Astrocyte (in vitro differentiated cells and primary cell): ENCODE measurements at regions not wholly inside any gene's neighbourhood (a gene's known extent, or its start where the extent isn't known, plus 50 kb on each side); places are given as distances from the start of the nearest gene placed in this dataset.
"Not testable (repeated sequence)": the region's sequence is repeated elsewhere in the genome, so short reads cannot be mapped to it uniquely, and the experiment has no call there.

Source experiments
- DNase-seq: peaks from one replicate; pipeline ENCODE4 v3.0.0-alpha.2; 2010; ENCODE audit warnings: low read depth
- FAIRE-seq: peaks from 2 replicates; lab custom pipeline; 2011; peaks lifted over from hg19 to GRCh38; lab: Jason Lieb, UNC
- H2AFZ ChIP-seq: 2 replicates; pipeline ENCODE4 v1.6.0; 2012; ENCODE audit warnings: low read depth, low read length, inconsistent platforms
- H3K27ac ChIP-seq: 2 replicates; pipeline ENCODE4 v1.5.1; 2011; ENCODE audit warnings: low read depth, low read length, inconsistent platforms
- H3K27me3 ChIP-seq: 2 replicates; pipeline ENCODE4 v1.6.0; 2011; ENCODE audit warnings: low read length, inconsistent platforms; ENCODE audit not compliant: insufficient read depth
- H3K36me3 ChIP-seq: 2 replicates; pipeline ENCODE4 v1.5.1; 2011; ENCODE audit warnings: low read length, inconsistent platforms; ENCODE audit not compliant: insufficient read depth
- H3K4me1 ChIP-seq: 2 replicates; pipeline ENCODE4 v1.5.1; 2011; ENCODE audit warnings: low read length, inconsistent platforms; ENCODE audit not compliant: insufficient read depth
- H3K4me2 ChIP-seq: 2 replicates; pipeline ENCODE4 v1.6.0; 2012; ENCODE audit warnings: low read length, inconsistent platforms
- H3K4me3 ChIP-seq: 2 replicates; pipeline ENCODE4 v1.5.1; 2011; ENCODE audit warnings: low read depth, mild to moderate bottlenecking, low read length, inconsistent platforms; ENCODE audit not compliant: insufficient read depth
- H3K79me2 ChIP-seq: 2 replicates; pipeline ENCODE4 v1.6.0; 2012; ENCODE audit warnings: mild to moderate bottlenecking, low read length, inconsistent platforms; ENCODE audit not compliant: insufficient read depth
- H3K9ac ChIP-seq: 2 replicates; pipeline ENCODE4 v1.6.0; 2012; ENCODE audit warnings: mild to moderate bottlenecking, low read length, inconsistent platforms
- H3K9me3 ChIP-seq: 2 replicates; pipeline ENCODE4 v1.5.1; 2012; ENCODE audit warnings: low read depth, mild to moderate bottlenecking, low read length, inconsistent platforms; ENCODE audit not compliant: insufficient read depth
- H4K20me1 ChIP-seq: 2 replicates; pipeline ENCODE4 v1.6.0; 2012; ENCODE audit warnings: low read length, inconsistent platforms; ENCODE audit not compliant: insufficient read depth
- H3K27ac Mint-ChIP-seq: one replicate; pipeline ENCODE4 v1.8.0; 2021; ENCODE audit warnings: mild to moderate bottlenecking, mixed read lengths; ENCODE audit not compliant: unreplicated experiment
- H3K27me3 Mint-ChIP-seq: one replicate; pipeline ENCODE4 v1.8.0; 2021; ENCODE audit warnings: low read depth, mixed read lengths; ENCODE audit not compliant: unreplicated experiment
- H3K36me3 Mint-ChIP-seq: one replicate; pipeline ENCODE4 v1.8.0; 2021; ENCODE audit warnings: low read depth, mixed read lengths; ENCODE audit not compliant: unreplicated experiment
- H3K4me1 Mint-ChIP-seq: one replicate; pipeline ENCODE4 v1.8.0; 2021; ENCODE audit warnings: low read depth, mixed read lengths; ENCODE audit not compliant: unreplicated experiment
- H3K4me3 Mint-ChIP-seq: one replicate; pipeline ENCODE4 v1.8.0; 2021; ENCODE audit warnings: mild to moderate bottlenecking, moderate library complexity, mixed read lengths; ENCODE audit not compliant: unreplicated experiment
- H3K9me3 Mint-ChIP-seq: one replicate; pipeline ENCODE4 v1.8.0; 2021; ENCODE audit warnings: mild to moderate bottlenecking, mixed read lengths; ENCODE audit not compliant: unreplicated experiment
- EZH2 ChIP-seq: IDR thresholded peaks from 2 replicates; pipeline ENCODE4 v1.6.1; 2012; ENCODE audit warnings: mild to moderate bottlenecking, low read length, inconsistent platforms; ENCODE audit not compliant: insufficient read depth
- TF ChIP-seq, protein P1 (sequence below): IDR thresholded peaks from 2 replicates; pipeline ENCODE4 v1.5.1; 2011; ENCODE audit warnings: low read depth, mild to moderate bottlenecking, inconsistent platforms, low read length, moderate library complexity; ENCODE audit not compliant: insufficient read depth

DNA sequence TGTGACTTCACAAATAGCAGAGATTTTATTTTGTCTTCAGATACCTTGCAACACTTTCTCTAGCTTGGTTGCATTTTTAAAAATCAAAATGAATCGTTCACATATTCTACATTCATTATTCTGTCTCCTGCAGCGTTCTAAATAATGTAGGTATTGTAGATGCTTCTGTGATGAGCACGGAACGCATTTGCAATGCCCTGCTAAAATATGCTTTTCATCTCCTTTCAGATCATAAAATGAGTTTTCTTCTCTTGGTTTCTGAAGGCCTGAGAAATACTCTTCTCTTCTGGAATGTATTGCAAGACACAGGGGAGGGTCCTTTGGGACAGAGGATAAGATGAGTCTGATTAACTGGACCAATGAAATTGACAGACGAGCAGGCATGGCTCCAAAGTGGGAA is 390.7 kb downstream of the PREX1 start:
- H3K9ac ChIP-seq: no peak overlapping the region
- no peak overlapping the region for H3K4me3 ChIP-seq
- no peak overlapping the region for H3K27ac Mint-ChIP-seq
- H3K27ac ChIP-seq: no peak overlapping the region
- H3K79me2 ChIP-seq: no peaks in the 10 kb centered on the region
- H3K4me1 ChIP-seq: no peaks in the 10 kb centered on the region
- H3K4me3 Mint-ChIP-seq: no peak overlapping the region
- peaks cover 25% of the 10 kb centered on the region for H3K27me3 Mint-ChIP-seq
- H4K20me1 ChIP-seq: no peaks in the 10 kb centered on the region
- no peaks in the 10 kb centered on the region for H3K4me1 Mint-ChIP-seq
- TF ChIP-seq EZH2: no peak
- TF ChIP-seq, protein P1, sequence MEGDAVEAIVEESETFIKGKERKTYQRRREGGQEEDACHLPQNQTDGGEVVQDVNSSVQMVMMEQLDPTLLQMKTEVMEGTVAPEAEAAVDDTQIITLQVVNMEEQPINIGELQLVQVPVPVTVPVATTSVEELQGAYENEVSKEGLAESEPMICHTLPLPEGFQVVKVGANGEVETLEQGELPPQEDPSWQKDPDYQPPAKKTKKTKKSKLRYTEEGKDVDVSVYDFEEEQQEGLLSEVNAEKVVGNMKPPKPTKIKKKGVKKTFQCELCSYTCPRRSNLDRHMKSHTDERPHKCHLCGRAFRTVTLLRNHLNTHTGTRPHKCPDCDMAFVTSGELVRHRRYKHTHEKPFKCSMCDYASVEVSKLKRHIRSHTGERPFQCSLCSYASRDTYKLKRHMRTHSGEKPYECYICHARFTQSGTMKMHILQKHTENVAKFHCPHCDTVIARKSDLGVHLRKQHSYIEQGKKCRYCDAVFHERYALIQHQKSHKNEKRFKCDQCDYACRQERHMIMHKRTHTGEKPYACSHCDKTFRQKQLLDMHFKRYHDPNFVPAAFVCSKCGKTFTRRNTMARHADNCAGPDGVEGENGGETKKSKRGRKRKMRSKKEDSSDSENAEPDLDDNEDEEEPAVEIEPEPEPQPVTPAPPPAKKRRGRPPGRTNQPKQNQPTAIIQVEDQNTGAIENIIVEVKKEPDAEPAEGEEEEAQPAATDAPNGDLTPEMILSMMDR: no peak
- FAIRE-seq (no peak), DNase-seq (no peak)
- no peak overlapping the region for H2AFZ ChIP-seq
- peaks cover 2% of the 10 kb centered on the region for H3K36me3 Mint-ChIP-seq
- H3K4me2 ChIP-seq: no peak overlapping the region
- peaks cover 13% of the 10 kb centered on the region for H3K9me3 Mint-ChIP-seq
- H3K9me3 ChIP-seq: no peaks in the 10 kb centered on the region
- peaks cover 4% of the 10 kb centered on the region for H3K27me3 ChIP-seq
- no peaks in the 10 kb centered on the region for H3K36me3 ChIP-seq

DNA sequence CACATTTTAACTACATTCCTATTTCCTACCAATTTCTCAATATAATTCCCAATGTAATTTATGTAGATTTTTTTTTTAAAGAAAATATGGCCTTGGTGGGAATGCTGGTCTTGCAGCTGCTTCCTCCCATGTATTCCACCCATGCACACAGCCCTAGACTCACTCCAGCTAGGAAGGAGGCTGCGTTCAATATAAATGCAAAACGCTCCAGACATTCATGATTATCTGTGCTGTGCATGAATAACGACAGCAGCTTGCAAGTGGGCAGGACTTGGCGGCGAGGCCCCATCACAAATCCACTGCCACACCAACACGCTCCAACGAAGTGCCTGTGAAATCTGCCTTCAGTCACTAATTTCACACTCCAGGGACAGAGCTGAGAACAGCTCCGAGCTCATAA is 391.2 kb downstream of the PREX1 start:
- not testable (repeated sequence) for H3K36me3 Mint-ChIP-seq, FAIRE-seq, H4K20me1 ChIP-seq, H3K27ac Mint-ChIP-seq, H3K4me3 ChIP-seq, H3K27ac ChIP-seq, H3K4me3 Mint-ChIP-seq, H2AFZ ChIP-seq, DNase-seq, H3K4me1 Mint-ChIP-seq, H3K27me3 ChIP-seq, H3K79me2 ChIP-seq, H3K4me1 ChIP-seq, H3K9me3 ChIP-seq, H3K9ac ChIP-seq, H3K36me3 ChIP-seq, H3K4me2 ChIP-seq
- Mint-ChIP-seq H3K9me3 (peaks cover 10% of the 10 kb centered on the region), H3K27me3 (peaks cover 25% of the 10 kb centered on the region)

DNA sequence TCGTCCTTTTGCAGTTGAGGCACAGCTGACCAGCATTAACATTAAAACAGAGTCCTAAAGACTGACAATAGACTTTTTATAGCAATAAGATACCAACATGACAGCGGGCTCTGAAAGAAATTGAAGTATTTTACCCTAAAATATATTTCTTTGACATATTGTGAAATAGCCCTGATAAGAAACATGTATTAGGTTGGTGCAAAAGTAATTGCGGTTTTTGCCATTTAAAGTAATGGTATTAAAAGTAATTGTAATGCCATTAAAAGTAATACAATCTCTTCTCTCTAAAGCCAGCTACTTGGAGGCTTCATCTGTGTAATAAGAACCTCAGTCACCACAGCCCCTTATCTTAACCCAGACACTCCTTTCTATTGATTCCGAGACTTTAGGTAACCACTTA is 394.6 kb downstream of the PREX1 start:
- Histone ChIP-seq H3K79me2 (no peaks in the 10 kb centered on the region), H3K9me3 (no peaks in the 10 kb centered on the region), H3K9ac (no peak overlapping the region), H3K27ac (no peak overlapping the region), H3K4me1 (no peaks in the 10 kb centered on the region), H4K20me1 (no peaks in the 10 kb centered on the region), H2AFZ (no peak overlapping the region), H3K4me2 (no peak overlapping the region), H3K36me3 (no peaks in the 10 kb centered on the region), H3K4me3 (no peak overlapping the region), H3K27me3 (peaks cover 4% of the 10 kb centered on the region)
- Mint-ChIP-seq H3K27ac (no peak overlapping the region), H3K4me3 (no peak overlapping the region), H3K36me3 (no peaks in the 10 kb centered on the region), H3K4me1 (peaks cover 2% of the 10 kb centered on the region), H3K27me3 (peaks cover 24% of the 10 kb centered on the region), H3K9me3 (peaks cover 1% of the 10 kb centered on the region)
- DNase-seq (no peak), FAIRE-seq (no peak)
- no peak for TF ChIP-seq EZH2
- TF ChIP-seq, protein P1: no peak
